ENCODE measurements at regions not wholly inside any gene's neighbourhood (a gene's known extent, or its start where the extent isn't known, plus 50 kb on each side); places are given as distances from the start of the nearest gene placed in this dataset.

GRCh38 chr13:30081331-30081730 lies 226.0 kb downstream of the KATNAL1 start:
- no peak for TF ChIP-seq CTCF (IDR thresholded peaks at IDR 0.05; ENCODE audit: extremely low read depth, insufficient read depth, missing control alignments)
- in situ Hi-C loops (cut with MboI; ENCODE audit: low pct_unique_long_range_greater_than_20kb, low sequenced_read_pairs, unreplicated experiment), result no loop called here

GRCh38 chr13:30079501-30079900 lies 227.8 kb downstream of the KATNAL1 start:
- in situ Hi-C loops (cut with MboI; ENCODE audit: low pct_unique_long_range_greater_than_20kb, low sequenced_read_pairs, unreplicated experiment), result no loop called here
- DNase-seq (ENCODE audit: low spot score), result no peak
- no peak for TF ChIP-seq CTCF (IDR thresholded peaks at IDR 0.05; ENCODE audit: extremely low read depth, insufficient read depth, missing control alignments)

More at GRCh38 chr13:30081331-30081730, 226.0 kb downstream of the KATNAL1 start:
- no peak for DNase-seq (ENCODE audit: low spot score)

- TF ChIP-seq CTCF (IDR thresholded peaks at IDR 0.05; ENCODE audit: extremely low read depth, insufficient read depth, missing control alignments), result no peak
- no peak for DNase-seq (ENCODE audit: low spot score)
- in situ Hi-C loops (cut with MboI; ENCODE audit: low pct_unique_long_range_greater_than_20kb, low sequenced_read_pairs, unreplicated experiment), result no loop called here
These were observed 227.6 kb upstream of the UBL3 start for GRCh38 chr13:30078059-30078458.

- no peak for DNase-seq (ENCODE audit: low spot score)
- in situ Hi-C loops (cut with MboI; ENCODE audit: low pct_unique_long_range_greater_than_20kb, low sequenced_read_pairs, unreplicated experiment), result no loop called here
- no peak for TF ChIP-seq CTCF (IDR thresholded peaks at IDR 0.05; ENCODE audit: extremely low read depth, insufficient read depth, missing control alignments)
These were observed 226.9 kb upstream of the UBL3 start for GRCh38 chr13:30077240-30077735.

GRCh38 chr13:30074955-30075614 lies 224.7 kb upstream of the UBL3 start:
- in situ Hi-C loops (cut with MboI; ENCODE audit: low pct_unique_long_range_greater_than_20kb, low sequenced_read_pairs, unreplicated experiment), result no loop called here
- DNase-seq (ENCODE audit: low spot score), result no peak
- no peak for TF ChIP-seq CTCF (IDR thresholded peaks at IDR 0.05; ENCODE audit: extremely low read depth, insufficient read depth, missing control alignments)

GRCh38 chr13:30074431-30074830 lies 224.0 kb upstream of the UBL3 start:
- DNase-seq (ENCODE audit: low spot score), result no peak
- no peak for TF ChIP-seq CTCF (IDR thresholded peaks at IDR 0.05; ENCODE audit: extremely low read depth, insufficient read depth, missing control alignments)
- in situ Hi-C loops (cut with MboI; ENCODE audit: low pct_unique_long_range_greater_than_20kb, low sequenced_read_pairs, unreplicated experiment), result no loop called here

Measured in GM13977 (cell line).